ENCODE measurements at regions not wholly inside any gene's neighbourhood (a gene's known extent, or its start where the extent isn't known, plus 50 kb on each side); places are given as distances from the start of the nearest gene placed in this dataset.

GRCh38 chr13:88739195-88739594 lies 1068.0 kb downstream of the SLITRK5 start:
- no peak overlapping the region for H3K4me2 ChIP-seq
- intact Hi-C loops (cut with micrococcal nuclease; ENCODE audit: unreplicated experiment), result no loop called here
- H4K20me1 ChIP-seq (ENCODE audit: insufficient read depth), result no peaks in the 10 kb centered on the region
- no peaks in the 10 kb centered on the region for H3K9me3 ChIP-seq (ENCODE audit: insufficient read depth, low read depth)
- no TSS peak for BruUV-seq (replicated peaks)
- H2AFZ ChIP-seq, result no peak overlapping the region
- CTCF ChIA-PET, result no interaction called here
- no peaks in the 10 kb centered on the region for H3K79me2 ChIP-seq (ENCODE audit: low read depth)
- H3F3A ChIP-seq (ENCODE audit: insufficient read depth, low read depth), result no peaks in the 10 kb centered on the region
- TF ChIP-seq CTCF (conservative IDR thresholded peaks at IDR 0.05) (no peak), EZH2 (IDR thresholded peaks at IDR 0.05; ENCODE audit: low read depth) (no peak)
- H3K4me1 ChIP-seq (replicated peaks; ENCODE audit: insufficient read depth), result no peaks in the 10 kb centered on the region
- H3K9me2 ChIP-seq (ENCODE audit: insufficient read depth), result no peaks in the 10 kb centered on the region
- no peak for DNase-seq
- no peaks in the 10 kb centered on the region for H3K36me3 ChIP-seq (ENCODE audit: low read depth)
- no peak overlapping the region for H3K4me3 ChIP-seq
- H3K27ac ChIP-seq, result no peak overlapping the region
- POLR2A ChIA-PET (ENCODE audit: unreplicated experiment), result no interaction called here
- H3K27me3 ChIP-seq (ENCODE audit: insufficient read depth, low read depth), result no peaks in the 10 kb centered on the region

- Histone ChIP-seq H3K27ac (no peak overlapping the region), H3K36me3 (ENCODE audit: low read depth) (no peaks in the 10 kb centered on the region), H3K27me3 (ENCODE audit: insufficient read depth, low read depth) (no peaks in the 10 kb centered on the region), H3K4me1 (replicated peaks; ENCODE audit: insufficient read depth) (no peaks in the 10 kb centered on the region), H3K79me2 (ENCODE audit: low read depth) (no peaks in the 10 kb centered on the region), H3K9me3 (ENCODE audit: insufficient read depth, low read depth) (no peaks in the 10 kb centered on the region), H3K9me2 (ENCODE audit: insufficient read depth) (no peaks in the 10 kb centered on the region), H4K20me1 (ENCODE audit: insufficient read depth) (no peaks in the 10 kb centered on the region), H3K4me3 (no peak overlapping the region), H3K4me2 (no peak overlapping the region), H3F3A (ENCODE audit: insufficient read depth, low read depth) (no peaks in the 10 kb centered on the region), H2AFZ (no peak overlapping the region)
- POLR2A ChIA-PET (ENCODE audit: unreplicated experiment), result no interaction called here
- CTCF ChIA-PET, result no interaction called here
- no TSS peak for BruUV-seq (replicated peaks)
- TF ChIP-seq CTCF (conservative IDR thresholded peaks at IDR 0.05) (no peak), EZH2 (IDR thresholded peaks at IDR 0.05; ENCODE audit: low read depth) (no peak)
- intact Hi-C loops (cut with micrococcal nuclease; ENCODE audit: unreplicated experiment), result no loop called here
- DNase-seq, result no peak
Observed at GRCh38 chr13:88744289-88744688, 1073.1 kb downstream of the SLITRK5 start.

GRCh38 chr13:88745011-88745410 lies 1073.8 kb downstream of the SLITRK5 start:
- no peak overlapping the region for H2AFZ ChIP-seq
- no peaks in the 10 kb centered on the region for H3K27me3 ChIP-seq (ENCODE audit: insufficient read depth, low read depth)
- intact Hi-C loops (cut with micrococcal nuclease; ENCODE audit: unreplicated experiment), result no loop called here
- H4K20me1 ChIP-seq (ENCODE audit: insufficient read depth), result no peaks in the 10 kb centered on the region
- no peaks in the 10 kb centered on the region for H3K9me2 ChIP-seq (ENCODE audit: insufficient read depth)
- no peak overlapping the region for H3K27ac ChIP-seq
- no peak for DNase-seq
- no peak for TF ChIP-seq EZH2 (IDR thresholded peaks at IDR 0.05; ENCODE audit: low read depth)
- TF ChIP-seq CTCF (conservative IDR thresholded peaks at IDR 0.05), result no peak
- H3K4me3 ChIP-seq, result no peak overlapping the region
- no peaks in the 10 kb centered on the region for H3K36me3 ChIP-seq (ENCODE audit: low read depth)
- no peaks in the 10 kb centered on the region for H3K9me3 ChIP-seq (ENCODE audit: insufficient read depth, low read depth)
- no peaks in the 10 kb centered on the region for H3K79me2 ChIP-seq (ENCODE audit: low read depth)
- no TSS peak for BruUV-seq (replicated peaks)
- H3K4me1 ChIP-seq (replicated peaks; ENCODE audit: insufficient read depth), result no peaks in the 10 kb centered on the region
- no peak overlapping the region for H3K4me2 ChIP-seq
- no peaks in the 10 kb centered on the region for H3F3A ChIP-seq (ENCODE audit: insufficient read depth, low read depth)
- ChIA-PET CTCF (no interaction called here), POLR2A (ENCODE audit: unreplicated experiment) (no interaction called here)
